ENCODE measurements at regions not wholly inside any gene's neighbourhood (a gene's known extent, or its start where the extent isn't known, plus 50 kb on each side); places are given as distances from the start of the nearest gene placed in this dataset.

- in situ Hi-C loops (cut with HindIII; ENCODE audit: low pct_unique_long_range_greater_than_20kb, low sequenced_read_pairs) (no loop called here), intact Hi-C loops (cut with micrococcal nuclease; ENCODE audit: unreplicated experiment) (no loop called here)
- BruUV-seq (replicated peaks), result no TSS peak
- ATAC-seq, result no peak
- no peak for TF ChIP-seq REST (IDR thresholded peaks at IDR 0.05; ENCODE audit: insufficient read depth in 1 of 2, low read depth in 2 of 2, low read length in 1 of 2)
- Histone ChIP-seq H3K4me3 (ENCODE audit: low read depth in 2 of 2, low read length in 2 of 2) (no peak overlapping the region), H3K27me3 (ENCODE audit: control insufficient read depth, insufficient read depth, low read length) (no peaks in the 10 kb centered on the region), H3K27ac (ENCODE audit: low read length) (no peak overlapping the region), H3K36me3 (ENCODE audit: control insufficient read depth, insufficient read depth, low read length) (no peaks in the 10 kb centered on the region), H3K9me3 (ENCODE audit: control insufficient read depth, insufficient read depth, low read depth, low read length) (no peaks in the 10 kb centered on the region), H3K4me1 (ENCODE audit: control insufficient read depth, insufficient read depth, low read length) (no peaks in the 10 kb centered on the region)
- CTCF ChIA-PET, result no interaction called here
- DNase-seq (ENCODE audit: low read depth, low spot score), result no peak
- POLR2A ChIA-PET, result no interaction called here
Observed at GRCh38 chr2:176398243-176399073, 129.2 kb downstream of the MTX2 start.

GRCh38 chr2:176399074-176399598 is 129.9 kb downstream of the MTX2 start:
- in situ Hi-C loops (cut with HindIII; ENCODE audit: low pct_unique_long_range_greater_than_20kb, low sequenced_read_pairs), result no loop called here
- no peak for TF ChIP-seq REST (IDR thresholded peaks at IDR 0.05; ENCODE audit: insufficient read depth in 1 of 2, low read depth in 2 of 2, low read length in 1 of 2)
- no peak for TF ChIP-seq SIN3A (IDR thresholded peaks at IDR 0.05; ENCODE audit: borderline replicate concordance, insufficient read depth, low read depth, low read length)
- no peak for TF ChIP-seq POLR2AphosphoS5 (IDR thresholded peaks at IDR 0.05; ENCODE audit: low read depth, low read length)
- TF ChIP-seq TCF7L2 (IDR thresholded peaks at IDR 0.05; ENCODE audit: low read depth, low read length), result no peak
- TF ChIP-seq CTCF (IDR thresholded peaks at IDR 0.05), result no peak
- POLR2A ChIA-PET, result no interaction called here
- ATAC-seq (no peak), DNase-seq (ENCODE audit: low read depth, low spot score) (no peak)
- no peaks in the 10 kb centered on the region for H3K36me3 ChIP-seq (ENCODE audit: control insufficient read depth, insufficient read depth, low read length)
- no peak overlapping the region for H3K4me3 ChIP-seq (ENCODE audit: low read depth in 2 of 2, low read length in 2 of 2)
- H3K9me3 ChIP-seq (ENCODE audit: control insufficient read depth, insufficient read depth, low read depth, low read length), result no peaks in the 10 kb centered on the region
- CTCF ChIA-PET, result no interaction called here
- intact Hi-C loops (cut with micrococcal nuclease; ENCODE audit: unreplicated experiment), result no loop called here
- H3K27ac ChIP-seq (ENCODE audit: low read length), result no peak overlapping the region
- no peaks in the 10 kb centered on the region for H3K4me1 ChIP-seq (ENCODE audit: control insufficient read depth, insufficient read depth, low read length)
- no peaks in the 10 kb centered on the region for H3K27me3 ChIP-seq (ENCODE audit: control insufficient read depth, insufficient read depth, low read length)
- no TSS peak for BruUV-seq (replicated peaks)
